SH-SY5Y (cell line): ENCODE measurements at regions not wholly inside any gene's neighbourhood (a gene's known extent, or its start where the extent isn't known, plus 50 kb on each side); places are given as distances from the start of the nearest gene placed in this dataset.

Experiments
- GATA2 ChIP-seq: IDR thresholded peaks from 2 replicates; pipeline ENCODE4 v1.6.1; 2011; ENCODE audit warnings: mild to moderate bottlenecking, low read depth, low read length
- GATA3 ChIP-seq: IDR thresholded peaks from 2 replicates; pipeline ENCODE4 v1.6.1; 2011; ENCODE audit warnings: low read depth, mild to moderate bottlenecking, low read length, moderate library complexity

DNA sequence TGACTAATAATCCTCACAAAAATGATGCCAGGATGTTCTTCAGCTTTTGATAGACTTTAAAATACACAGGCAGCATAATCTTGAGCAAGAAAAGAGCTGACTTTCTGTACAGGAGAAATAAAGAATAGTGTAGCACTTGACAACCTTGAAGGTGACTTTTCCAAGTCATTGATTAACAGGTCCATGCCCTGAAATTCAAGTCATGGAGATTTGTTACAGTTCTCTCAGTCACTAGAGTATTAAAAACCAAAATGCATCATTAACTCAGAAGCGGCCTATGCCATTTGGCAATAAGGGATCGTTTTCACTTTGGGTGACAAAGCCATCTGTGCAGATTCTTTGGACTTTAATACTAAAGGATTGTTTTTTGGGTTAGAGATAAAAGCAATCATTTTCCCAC is 692.7 kb upstream of the SGO1 start:
- TF ChIP-seq GATA2 (no peak), GATA3 (no peak)
